Right lobe of liver (tissue), 6 donors: ENCODE measurements at regions not wholly inside any gene's neighbourhood (a gene's known extent, or its start where the extent isn't known, plus 50 kb on each side); places are given as distances from the start of the nearest gene placed in this dataset.
A peak's percentile ranks its signal among the peaks of the same experiment; 100 is the strongest.

ENCODE experiments used
- ATAC-seq, 4 donors: fragments of 200-7000 bp; cut with Tn5 transposase; one replicate each; pipeline ENCODE4 v1.9.1; 2020; ENCODE audit warnings: mild to moderate bottlenecking in 4 of 4, moderate library complexity in 4 of 4
- DNase-seq, 3 donors: peaks; one replicate each; pipeline ENCODE4 v3.0.0-alpha.2; 2020
- H3K27ac ChIP-seq, 3 donors: fragments of 200-600 bp; one replicate each; pipeline ENCODE4 v1.8.0; 2022
- H3K27me3 ChIP-seq, 2 donors: fragments of 200-600 bp; one replicate each; pipeline ENCODE4 v1.8.0; 2022
- H3K36me3 ChIP-seq, 4 donors: fragments of 200-600 bp; sonication (generic) in 1 of 4; one replicate each; pipeline versions ENCODE4 v1.5.1 to v1.8.0; 2017 to 2022; ENCODE audit warnings: control low read depth in 1 of 4
- H3K4me1 ChIP-seq, 4 donors: fragments of 200-600 bp; sonication (generic) in 1 of 4; one replicate each; pipeline versions ENCODE4 v1.5.1 to v1.8.0; 2017 to 2022; ENCODE audit warnings: control low read depth in 1 of 4
- H3K4me3 ChIP-seq, 3 donors: fragments of 200-600 bp; one replicate each; pipeline ENCODE4 v1.8.0; 2022
- H3K9me3 ChIP-seq, 4 donors: fragments of 200-600 bp; sonication (generic) in 1 of 4; one replicate each; pipeline versions ENCODE4 v1.5.1 to v1.8.0; 2017 to 2022; ENCODE audit warnings: control low read depth in 1 of 4
- CTCF ChIP-seq, 4 donors: fragments of 200-600 bp in 3 of 4; fragments of 450-650 bp in 1 of 4; IDR thresholded peaks; one replicate each; pipeline versions ENCODE4 v1.5.1 to v1.8.0; 2016 to 2022; ENCODE audit warnings: antibody characterized with exemption in 4 of 4, mild to moderate bottlenecking in 2 of 4
- POLR2A ChIP-seq: fragments of 450-650 bp; IDR thresholded peaks from one replicate; pipeline ENCODE4 v1.6.1; 2017; ENCODE audit warnings: antibody characterized with exemption, mild to moderate bottlenecking
- WGBS: methylation state at CpG from one replicate; pipeline ENCODE4 v1.1.6; 2018; ENCODE audit warnings: low coverage, low lambda C conversion rate; ENCODE audit not compliant: insufficient coverage; ENCODE audit errors: missing lambda C conversion rate; 5-methylcytosine and 5-hydroxymethylcytosine counted together
- intact Hi-C, 2 donors: fragments of 100-400 bp; cut with DNase I; formaldehyde crosslinking; loops; one replicate each; pipeline versions ENCODE4 v1.11.2 to v1.14.1; 2022
- donor health status: DM: no; HTN: yes; CAD: no.
- donor health status: DM: no; HTN: no; CAD: no.
- donor health status: DM: no; HTN: no; CAD: no.
- donor health status: DM: no; HTN: yes; CAD: no.
- donor health status: DM: no; HTN: yes; CAD: no.

GRCh38 chr1:101567582-101568189, 330.9 kb downstream of the S1PR1 start:
- Histone ChIP-seq H3K4me1 (no peaks in the 10 kb centered on the region), H3K4me3 (no peak overlapping the region), H3K27me3 (no peaks in the 10 kb centered on the region), H3K36me3 (no peaks in the 10 kb centered on the region), H3K27ac (no peak overlapping the region), H3K9me3 (no peaks in the 10 kb centered on the region)
- DNase-seq (peak in 2 of 3 donors; percentile 44 to 46), ATAC-seq (peak; percentile 83 to 88 (median 83))
- intact Hi-C loops: no loop called here
- no peak for TF ChIP-seq POLR2A
- peak; percentile 57 to 93 (median 90) for TF ChIP-seq CTCF (IDR thresholded peaks at IDR 0.05)
- 46% methylated on average over 4 of the region's 4 CpGs for WGBS

GRCh38 chr1:101587741-101588140, 350.9 kb downstream of the S1PR1 start:
- DNase-seq: peak; percentile 49 to 58 (median 51)
- Histone ChIP-seq H3K27me3 (no peaks in the 10 kb centered on the region), H3K4me1 (no peaks in the 10 kb centered on the region), H3K4me3 (no peak overlapping the region), H3K27ac (no peak overlapping the region), H3K36me3 (no peaks in the 10 kb centered on the region), H3K9me3 (no peaks in the 10 kb centered on the region)
- TF ChIP-seq POLR2A (no peak), CTCF (IDR thresholded peaks at IDR 0.05) (no peak)
- intact Hi-C loops: no loop called here
- ATAC-seq: peak; percentile 56 to 74 (median 64)
- WGBS: 41% methylated on average over 5 of the region's 5 CpGs

- no peaks in the 10 kb centered on the region for H3K27me3 ChIP-seq
- H3K4me1 ChIP-seq: no peaks in the 10 kb centered on the region
- no peak overlapping the region for H3K27ac ChIP-seq
- DNase-seq: no peak
- WGBS: 38% methylated on average over 1 of the region's 1 CpG
- intact Hi-C loops: no loop called here
- no peaks in the 10 kb centered on the region for H3K9me3 ChIP-seq
- TF ChIP-seq CTCF (IDR thresholded peaks at IDR 0.05) (no peak), POLR2A (no peak)
- no peak for ATAC-seq
- H3K4me3 ChIP-seq: no peak overlapping the region
- H3K36me3 ChIP-seq: no peaks in the 10 kb centered on the region
These were observed 351.9 kb downstream of the S1PR1 start for GRCh38 chr1:101588677-101589076.

- intact Hi-C loops: no loop called here
- no peaks in the 10 kb centered on the region for H3K36me3 ChIP-seq
- H3K27me3 ChIP-seq: no peaks in the 10 kb centered on the region
- WGBS: 83% methylated on average over 1 of the region's 1 CpG
- ATAC-seq (no peak), DNase-seq (no peak)
- H3K4me1 ChIP-seq: no peaks in the 10 kb centered on the region
- no peaks in the 10 kb centered on the region for H3K9me3 ChIP-seq
- no peak for TF ChIP-seq POLR2A
- no peak for TF ChIP-seq CTCF (IDR thresholded peaks at IDR 0.05)
- no peak overlapping the region for H3K4me3 ChIP-seq
- H3K27ac ChIP-seq: no peak overlapping the region
These were observed 356.0 kb downstream of the S1PR1 start for GRCh38 chr1:101592845-101593244.
